GM12872 (cell line): ENCODE measurements at regions not wholly inside any gene's neighbourhood (a gene's known extent, or its start where the extent isn't known, plus 50 kb on each side); places are given as distances from the start of the nearest gene placed in this dataset.

Experiments
- TF ChIP-seq, protein P1 (sequence below): IDR thresholded peaks from 3 replicates; pipeline ENCODE4 v1.5.1; 2011; ENCODE audit warnings: low read depth, mild to moderate bottlenecking, low read length, moderate library complexity; ENCODE audit not compliant: insufficient read depth

DNA sequence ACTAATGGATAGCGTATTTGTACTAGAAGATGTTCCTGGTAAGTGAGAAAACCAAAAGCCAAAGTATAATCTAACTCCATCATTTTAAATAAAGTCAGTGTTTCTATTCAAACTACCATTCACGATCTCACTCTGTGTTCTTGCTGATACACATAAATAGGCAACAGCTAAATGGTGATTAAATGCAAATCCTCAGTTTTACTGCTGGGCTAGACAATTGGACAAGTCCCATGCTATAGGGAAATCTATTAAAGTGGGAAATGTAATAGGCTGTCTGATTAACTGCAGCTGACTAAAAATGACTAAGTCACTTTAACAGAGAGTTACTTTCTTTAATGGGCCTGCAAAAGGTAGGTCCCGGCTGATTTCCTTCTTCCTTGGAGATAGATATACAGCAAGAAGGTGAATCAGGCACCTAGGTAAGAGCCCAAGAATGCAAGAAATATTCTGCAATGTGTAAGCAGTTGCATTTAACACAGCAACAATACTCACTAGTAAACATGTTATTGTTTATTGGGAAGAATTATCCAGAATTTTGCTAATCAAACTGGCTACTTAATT lies 298.4 kb downstream of the SLITRK6 start:
- TF ChIP-seq, protein P1, sequence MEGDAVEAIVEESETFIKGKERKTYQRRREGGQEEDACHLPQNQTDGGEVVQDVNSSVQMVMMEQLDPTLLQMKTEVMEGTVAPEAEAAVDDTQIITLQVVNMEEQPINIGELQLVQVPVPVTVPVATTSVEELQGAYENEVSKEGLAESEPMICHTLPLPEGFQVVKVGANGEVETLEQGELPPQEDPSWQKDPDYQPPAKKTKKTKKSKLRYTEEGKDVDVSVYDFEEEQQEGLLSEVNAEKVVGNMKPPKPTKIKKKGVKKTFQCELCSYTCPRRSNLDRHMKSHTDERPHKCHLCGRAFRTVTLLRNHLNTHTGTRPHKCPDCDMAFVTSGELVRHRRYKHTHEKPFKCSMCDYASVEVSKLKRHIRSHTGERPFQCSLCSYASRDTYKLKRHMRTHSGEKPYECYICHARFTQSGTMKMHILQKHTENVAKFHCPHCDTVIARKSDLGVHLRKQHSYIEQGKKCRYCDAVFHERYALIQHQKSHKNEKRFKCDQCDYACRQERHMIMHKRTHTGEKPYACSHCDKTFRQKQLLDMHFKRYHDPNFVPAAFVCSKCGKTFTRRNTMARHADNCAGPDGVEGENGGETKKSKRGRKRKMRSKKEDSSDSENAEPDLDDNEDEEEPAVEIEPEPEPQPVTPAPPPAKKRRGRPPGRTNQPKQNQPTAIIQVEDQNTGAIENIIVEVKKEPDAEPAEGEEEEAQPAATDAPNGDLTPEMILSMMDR, result no peak

DNA sequence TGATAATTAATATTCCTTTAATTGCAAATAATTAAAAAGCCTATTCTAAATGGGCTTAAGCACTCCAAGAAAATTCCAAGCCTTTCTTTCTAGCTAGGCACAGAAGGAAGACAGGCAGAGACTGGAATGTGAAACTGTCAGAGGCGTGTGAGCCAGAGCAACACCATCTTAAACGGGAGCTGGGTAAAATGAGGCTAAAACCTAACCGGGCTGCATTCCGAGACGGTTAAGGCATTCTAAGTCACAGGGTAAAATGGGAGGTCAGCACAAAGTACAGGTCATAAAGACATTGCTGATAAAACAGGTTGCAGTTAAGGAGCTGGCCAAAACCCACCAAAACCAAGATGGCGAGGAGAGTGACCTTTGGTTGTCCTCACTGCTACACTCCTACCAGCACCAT lies 300.4 kb downstream of the SLITRK6 start:
- TF ChIP-seq, protein P1, result no peak

DNA sequence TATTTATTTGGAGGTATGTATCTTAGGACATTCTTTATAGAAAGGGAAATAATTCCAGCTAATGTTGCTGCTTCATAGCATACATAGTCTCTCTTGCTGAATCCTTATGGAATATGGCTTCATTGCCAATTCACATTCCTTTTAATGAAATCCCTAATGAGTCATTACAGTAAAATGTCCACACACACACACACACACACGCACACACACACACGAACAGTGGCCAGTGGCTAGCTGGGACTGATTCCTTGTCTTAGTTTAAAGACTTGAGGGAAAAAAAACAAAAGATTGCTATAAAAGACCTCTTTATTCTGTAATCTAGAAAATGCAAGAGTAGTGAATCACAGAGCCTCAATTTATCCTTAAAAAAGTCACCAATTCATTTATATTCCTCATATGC lies 301.6 kb downstream of the SLITRK6 start:
- TF ChIP-seq, protein P1, result no peak

DNA sequence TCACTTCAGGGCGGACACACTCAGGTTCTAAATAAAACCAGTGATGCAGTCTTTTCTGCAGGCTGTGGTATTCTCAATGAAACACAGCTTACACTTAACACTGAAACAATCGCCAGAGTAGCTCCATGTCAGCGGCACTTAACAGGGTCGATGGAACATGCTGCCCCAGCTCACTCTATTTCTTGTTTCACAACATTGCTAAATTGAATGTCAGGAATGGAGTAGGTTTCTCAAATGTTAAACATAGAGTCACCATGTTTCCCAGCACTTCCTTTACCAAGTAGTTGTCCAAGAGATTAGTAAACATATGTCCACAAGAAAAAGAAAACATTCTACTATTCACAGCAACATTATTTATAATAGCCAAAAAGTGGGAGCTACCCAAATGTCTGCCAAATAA lies 306.9 kb downstream of the SLITRK6 start:
- TF ChIP-seq, protein P1, result no peak

DNA sequence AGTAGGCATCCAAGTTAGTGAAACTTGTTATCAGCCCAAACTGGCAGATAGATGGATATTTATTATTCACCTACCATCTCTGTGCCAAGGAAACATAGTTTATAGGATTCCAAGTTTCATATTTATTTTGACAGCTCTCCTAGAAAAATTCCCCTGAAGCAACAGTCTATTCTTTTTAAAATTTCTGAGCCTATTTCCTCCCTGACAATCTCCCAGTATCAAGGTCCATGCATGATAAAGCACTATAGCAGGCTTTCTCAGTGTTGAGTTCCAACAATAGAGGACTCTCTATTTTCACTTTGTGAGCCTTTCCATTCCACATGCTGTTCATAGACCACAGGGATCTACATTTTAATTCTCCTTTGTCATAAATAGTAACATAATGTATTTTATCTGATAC lies 312.6 kb downstream of the SLITRK6 start:
- TF ChIP-seq, protein P1, result no peak

DNA sequence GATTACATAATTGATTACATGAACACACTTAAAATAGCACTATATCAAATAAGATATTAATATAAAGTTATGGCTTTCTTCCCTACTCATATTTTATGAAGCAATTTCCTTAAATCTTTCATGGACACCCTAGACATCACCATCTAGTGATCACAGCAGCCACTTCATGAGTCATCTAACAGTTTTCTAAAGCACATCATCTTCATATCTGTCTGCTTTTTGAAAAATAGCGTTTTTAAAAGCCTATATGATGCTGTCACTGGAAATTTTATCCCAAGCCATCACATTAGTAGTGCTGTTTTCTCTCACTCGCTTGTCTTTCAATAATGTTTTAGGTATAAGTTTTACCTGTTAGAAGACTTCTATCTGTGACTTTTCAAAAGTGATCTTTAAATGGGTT lies 326.1 kb downstream of the SLITRK6 start:
- TF ChIP-seq, protein P1, result no peak

DNA sequence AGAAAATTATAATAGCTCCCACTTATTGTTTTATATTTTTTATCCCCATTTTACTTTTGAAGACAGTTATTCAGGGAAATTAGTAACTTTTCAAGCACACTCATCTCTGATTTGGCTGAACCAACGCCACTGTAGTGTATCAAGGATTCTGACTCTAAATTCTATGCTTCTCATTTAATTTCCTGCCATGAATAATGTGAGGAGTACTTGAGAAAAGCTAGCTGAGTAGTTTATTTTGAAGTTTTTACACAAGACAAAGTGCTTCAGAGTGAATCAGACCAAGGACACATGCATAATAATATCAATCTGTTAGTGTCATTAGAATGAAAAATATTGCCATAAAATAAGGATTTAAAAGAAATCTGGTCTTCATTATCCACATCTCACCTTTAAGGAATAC lies 329.9 kb downstream of the SLITRK6 start:
- TF ChIP-seq, protein P1, result no peak
